ENCODE measurements at regions not wholly inside any gene's neighbourhood (a gene's known extent, or its start where the extent isn't known, plus 50 kb on each side); places are given as distances from the start of the nearest gene placed in this dataset.

DNA sequence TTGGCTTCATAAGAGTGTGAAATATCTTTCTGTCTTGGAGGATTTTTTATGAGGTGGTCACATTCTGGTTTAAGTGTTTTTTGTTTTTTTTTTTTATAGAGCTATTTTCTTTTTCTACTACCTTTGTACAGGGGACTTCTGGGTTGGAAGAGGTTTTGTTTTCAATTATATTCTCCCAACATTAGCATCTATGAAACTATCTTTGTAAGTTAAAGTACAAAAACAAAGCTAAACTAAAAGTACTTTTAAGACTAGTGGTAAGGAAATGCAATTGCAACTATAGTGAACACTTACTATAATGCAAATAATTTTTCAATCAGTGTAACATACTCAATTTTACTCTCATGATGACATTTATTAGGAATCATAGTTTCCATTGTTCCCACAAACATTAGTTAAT lies 688.2 kb downstream of the SI start:
- TF ChIP-seq, protein P1, sequence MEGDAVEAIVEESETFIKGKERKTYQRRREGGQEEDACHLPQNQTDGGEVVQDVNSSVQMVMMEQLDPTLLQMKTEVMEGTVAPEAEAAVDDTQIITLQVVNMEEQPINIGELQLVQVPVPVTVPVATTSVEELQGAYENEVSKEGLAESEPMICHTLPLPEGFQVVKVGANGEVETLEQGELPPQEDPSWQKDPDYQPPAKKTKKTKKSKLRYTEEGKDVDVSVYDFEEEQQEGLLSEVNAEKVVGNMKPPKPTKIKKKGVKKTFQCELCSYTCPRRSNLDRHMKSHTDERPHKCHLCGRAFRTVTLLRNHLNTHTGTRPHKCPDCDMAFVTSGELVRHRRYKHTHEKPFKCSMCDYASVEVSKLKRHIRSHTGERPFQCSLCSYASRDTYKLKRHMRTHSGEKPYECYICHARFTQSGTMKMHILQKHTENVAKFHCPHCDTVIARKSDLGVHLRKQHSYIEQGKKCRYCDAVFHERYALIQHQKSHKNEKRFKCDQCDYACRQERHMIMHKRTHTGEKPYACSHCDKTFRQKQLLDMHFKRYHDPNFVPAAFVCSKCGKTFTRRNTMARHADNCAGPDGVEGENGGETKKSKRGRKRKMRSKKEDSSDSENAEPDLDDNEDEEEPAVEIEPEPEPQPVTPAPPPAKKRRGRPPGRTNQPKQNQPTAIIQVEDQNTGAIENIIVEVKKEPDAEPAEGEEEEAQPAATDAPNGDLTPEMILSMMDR (IDR thresholded peaks at IDR 0.05): peak in 3 of 12 donors; percentile 19 to 55 (median 42)
- no peak for TF ChIP-seq POLR2A (IDR thresholded peaks at IDR 0.05)

Data from heart left ventricle (tissue), 13 donors.